Naive thymus-derived CD8-positive, alpha-beta T cell (primary cell): ENCODE measurements at regions not wholly inside any gene's neighbourhood (a gene's known extent, or its start where the extent isn't known, plus 50 kb on each side); places are given as distances from the start of the nearest gene placed in this dataset.
"Not testable (repeated sequence)": the region's sequence is repeated elsewhere in the genome, so short reads cannot be mapped to it uniquely, and the experiment has no call there.

Source experiments
- ATAC-seq, 2 donors: fragments of 150-1000 bp; cut with Tn5 transposase in 1 of 2; sonication (Bioruptor Pico), chemical (Tn5 transposase) in 1 of 2; 1 replicate in 1 of 2; 2 replicates in 1 of 2; pipeline ENCODE4 v1.10.0; 2021; ENCODE audit warnings: mild to moderate bottlenecking in 2 of 2, moderate library complexity in 2 of 2
- POLR2A ChIA-PET: fragments of 350-600 bp; sonication (Branson Sonifier 250); formaldehyde crosslinking; loops from one replicate; lab custom pipeline; 2021; ENCODE audit warnings: antibody characterized with exemption; lab: Charles Lee
- DNase-seq, 10 donors: peaks; one replicate each; pipeline versions ENCODE4 v3.0.0 to v3.0.0-alpha.2; 2020 to 2022
- H3K27ac Mint-ChIP-seq, 10 donors: one replicate each; pipeline ENCODE4 v1.8.0; 2020 to 2022; ENCODE audit warnings: mild to moderate bottlenecking in 10 of 10, mixed read lengths in 10 of 10, moderate library complexity in 4 of 10, inconsistent platforms in 1 of 10
- H3K27me3 Mint-ChIP-seq, 5 donors: one replicate each; pipeline ENCODE4 v1.8.0; 2021 to 2022; ENCODE audit warnings: mixed read lengths in 5 of 5
- H3K36me3 Mint-ChIP-seq, 3 donors: one replicate each; pipeline ENCODE4 v1.8.0; 2020 to 2022; ENCODE audit warnings: mixed read lengths in 3 of 3, mild to moderate bottlenecking in 2 of 3, inconsistent platforms in 1 of 3
- H3K4me1 Mint-ChIP-seq, 4 donors: one replicate each; pipeline ENCODE4 v1.8.0; 2021 to 2022; ENCODE audit warnings: mixed read lengths in 4 of 4
- H3K4me3 Mint-ChIP-seq, 10 donors: one replicate each; pipeline ENCODE4 v1.8.0; 2020 to 2022; ENCODE audit warnings: mild to moderate bottlenecking in 10 of 10, mixed read lengths in 10 of 10, moderate library complexity in 6 of 10, inconsistent platforms in 1 of 10
- H3K9me3 Mint-ChIP-seq, 9 donors: one replicate each; pipeline ENCODE4 v1.8.0; 2020 to 2022; ENCODE audit warnings: mixed read lengths in 9 of 9, mild to moderate bottlenecking in 3 of 9, inconsistent platforms in 1 of 9, moderate library complexity in 1 of 9

- POLR2A ChIA-PET, ATAC-seq, DNase-seq, H3K36me3 Mint-ChIP-seq, H3K27me3 Mint-ChIP-seq, H3K4me3 Mint-ChIP-seq, H3K27ac Mint-ChIP-seq, H3K9me3 Mint-ChIP-seq: not testable (repeated sequence)
- peaks cover 2 to 13% (median 6%) of the 10 kb centered on the region in 4 donors for H3K4me1 Mint-ChIP-seq
Measured at GRCh38 chr7:94157659-94158306, 153.6 kb upstream of the BET1 start.

GRCh38 chr7:94160719-94161435, 156.7 kb upstream of the BET1 start:
- no peaks in the 10 kb centered on the region for H3K27me3 Mint-ChIP-seq
- no peaks in the 10 kb centered on the region for H3K36me3 Mint-ChIP-seq
- H3K27ac Mint-ChIP-seq, result peak overlapping the region in 3 of 10 donors; percentile 0 to 60 (median 25)
- peak overlapping the region in 5 of 10 donors; percentile 26 to 66 (median 40) for H3K4me3 Mint-ChIP-seq
- DNase-seq (no peak), ATAC-seq (no peak)
- POLR2A ChIA-PET, result no interaction called here
- peaks cover 0 to 10% (median 1%) of the 10 kb centered on the region in 9 donors for H3K9me3 Mint-ChIP-seq
- peaks cover 2 to 13% (median 6%) of the 10 kb centered on the region in 4 donors for H3K4me1 Mint-ChIP-seq

- ATAC-seq (no peak), DNase-seq (no peak)
- POLR2A ChIA-PET, result no interaction called here
- H3K9me3 Mint-ChIP-seq, result peaks cover 0 to 13% (median 1%) of the 10 kb centered on the region in 9 donors
- peaks cover 2 to 13% (median 6%) of the 10 kb centered on the region in 4 donors for H3K4me1 Mint-ChIP-seq
- peak overlapping the region in 1 of 10 donors; percentile 60 for H3K27ac Mint-ChIP-seq
- peak overlapping the region in 1 of 10 donors; percentile 66 for H3K4me3 Mint-ChIP-seq
- H3K27me3 Mint-ChIP-seq, result no peaks in the 10 kb centered on the region
- H3K36me3 Mint-ChIP-seq, result no peaks in the 10 kb centered on the region
Measured at GRCh38 chr7:94161476-94161875, 157.3 kb upstream of the BET1 start.

GRCh38 chr7:94169682-94170081, 165.5 kb upstream of the BET1 start:
- Mint-ChIP-seq H3K36me3 (no peaks in the 10 kb centered on the region), H3K27ac (no peak overlapping the region), H3K9me3 (peaks cover 0 to 13% (median 1%) of the 10 kb centered on the region in 9 donors), H3K27me3 (peaks cover 0 to 4% (median 0%) of the 10 kb centered on the region in 5 donors), H3K4me1 (peaks cover 0 to 2% (median 1%) of the 10 kb centered on the region in 4 donors), H3K4me3 (no peak overlapping the region)
- POLR2A ChIA-PET, result no interaction called here
- no peak for ATAC-seq
- no peak for DNase-seq

GRCh38 chr7:94170836-94171235, 166.7 kb upstream of the BET1 start:
- H3K9me3 Mint-ChIP-seq, result peaks cover 0 to 4% (median 0%) of the 10 kb centered on the region in 9 donors
- H3K4me1 Mint-ChIP-seq, result peaks cover 0 to 2% (median 1%) of the 10 kb centered on the region in 4 donors
- no peaks in the 10 kb centered on the region for H3K36me3 Mint-ChIP-seq
- H3K4me3 Mint-ChIP-seq, result no peak overlapping the region
- POLR2A ChIA-PET, result no interaction called here
- DNase-seq (no peak), ATAC-seq (no peak)
- H3K27me3 Mint-ChIP-seq, result peaks cover 0 to 4% (median 0%) of the 10 kb centered on the region in 5 donors
- H3K27ac Mint-ChIP-seq, result no peak overlapping the region

GRCh38 chr7:94173436-94173835, 169.3 kb upstream of the BET1 start:
- Mint-ChIP-seq H3K36me3 (no peaks in the 10 kb centered on the region), H3K4me3 (no peak overlapping the region), H3K9me3 (peaks cover 0 to 3% (median 0%) of the 10 kb centered on the region in 9 donors), H3K4me1 (peaks cover 0 to 2% (median 1%) of the 10 kb centered on the region in 4 donors), H3K27me3 (peaks cover 0 to 15% (median 1%) of the 10 kb centered on the region in 5 donors), H3K27ac (no peak overlapping the region)
- POLR2A ChIA-PET, result no interaction called here
- no peak for DNase-seq
- ATAC-seq, result no peak

- peaks cover 0 to 19% (median 2%) of the 10 kb centered on the region in 5 donors for H3K27me3 Mint-ChIP-seq
- H3K36me3 Mint-ChIP-seq, result no peaks in the 10 kb centered on the region
- no peak overlapping the region for H3K4me3 Mint-ChIP-seq
- H3K4me1 Mint-ChIP-seq, result peaks cover 0 to 2% (median 1%) of the 10 kb centered on the region in 4 donors
- DNase-seq (no peak), ATAC-seq (no peak)
- POLR2A ChIA-PET, result no interaction called here
- no peak overlapping the region for H3K27ac Mint-ChIP-seq
- H3K9me3 Mint-ChIP-seq, result peaks cover 0 to 3% (median 0%) of the 10 kb centered on the region in 9 donors
Measured at GRCh38 chr7:94174375-94174774, 170.2 kb upstream of the BET1 start.

- ATAC-seq, result no peak
- no peaks in the 10 kb centered on the region for H3K36me3 Mint-ChIP-seq
- DNase-seq, result no peak
- no peak overlapping the region for H3K27ac Mint-ChIP-seq
- H3K27me3 Mint-ChIP-seq, result peaks cover 0 to 19% (median 2%) of the 10 kb centered on the region in 5 donors
- peaks cover 0 to 2% (median 1%) of the 10 kb centered on the region in 4 donors for H3K4me1 Mint-ChIP-seq
- no peak overlapping the region for H3K4me3 Mint-ChIP-seq
- H3K9me3 Mint-ChIP-seq, result peaks cover 0 to 3% (median 0%) of the 10 kb centered on the region in 9 donors
- POLR2A ChIA-PET, result no interaction called here
Measured at GRCh38 chr7:94174956-94175355, 170.8 kb upstream of the BET1 start.

- Mint-ChIP-seq H3K4me1 (no peaks in the 10 kb centered on the region), H3K36me3 (no peaks in the 10 kb centered on the region), H3K4me3 (no peak overlapping the region), H3K9me3 (peaks cover 0 to 3% (median 0%) of the 10 kb centered on the region in 9 donors), H3K27ac (no peak overlapping the region), H3K27me3 (peaks cover 0 to 15% (median 2%) of the 10 kb centered on the region in 5 donors)
- ATAC-seq (no peak), DNase-seq (no peak)
- POLR2A ChIA-PET, result no interaction called here
Measured at GRCh38 chr7:94176694-94177200, 172.6 kb upstream of the BET1 start.

GRCh38 chr7:94177441-94177840, 173.3 kb upstream of the BET1 start:
- Mint-ChIP-seq H3K27ac (no peak overlapping the region), H3K27me3 (peaks cover 0 to 15% (median 2%) of the 10 kb centered on the region in 5 donors), H3K9me3 (peaks cover 0 to 3% (median 0%) of the 10 kb centered on the region in 9 donors), H3K4me1 (no peaks in the 10 kb centered on the region), H3K4me3 (no peak overlapping the region), H3K36me3 (no peaks in the 10 kb centered on the region)
- POLR2A ChIA-PET, result no interaction called here
- ATAC-seq (no peak), DNase-seq (no peak)

- POLR2A ChIA-PET, result no interaction called here
- no peak overlapping the region for H3K27ac Mint-ChIP-seq
- no peaks in the 10 kb centered on the region for H3K4me1 Mint-ChIP-seq
- peaks cover 0 to 15% (median 2%) of the 10 kb centered on the region in 5 donors for H3K27me3 Mint-ChIP-seq
- no peak for ATAC-seq
- no peaks in the 10 kb centered on the region for H3K36me3 Mint-ChIP-seq
- DNase-seq, result no peak
- no peak overlapping the region for H3K4me3 Mint-ChIP-seq
- H3K9me3 Mint-ChIP-seq, result peaks cover 0 to 3% (median 0%) of the 10 kb centered on the region in 9 donors
Measured at GRCh38 chr7:94178230-94178629, 174.1 kb upstream of the BET1 start.

GRCh38 chr7:94179466-94179865, 175.3 kb upstream of the BET1 start:
- Mint-ChIP-seq H3K27ac (no peak overlapping the region), H3K4me1 (no peaks in the 10 kb centered on the region)

GRCh38 chr7:94182066-94182465, 177.9 kb upstream of the BET1 start:
- no peak for ATAC-seq
- Mint-ChIP-seq H3K4me3 (no peak overlapping the region), H3K4me1 (no peaks in the 10 kb centered on the region), H3K27me3 (peaks cover 0 to 13% (median 2%) of the 10 kb centered on the region in 5 donors), H3K36me3 (no peaks in the 10 kb centered on the region), H3K9me3 (peaks cover 0 to 3% (median 0%) of the 10 kb centered on the region in 9 donors), H3K27ac (no peak overlapping the region)
- POLR2A ChIA-PET, result no interaction called here
- DNase-seq, result no peak

More at GRCh38 chr7:94179466-94179865, 175.3 kb upstream of the BET1 start:
- POLR2A ChIA-PET, result no interaction called here
- DNase-seq (no peak), ATAC-seq (no peak)
- Mint-ChIP-seq H3K36me3 (no peaks in the 10 kb centered on the region), H3K4me3 (no peak overlapping the region), H3K27me3 (peaks cover 0 to 15% (median 2%) of the 10 kb centered on the region in 5 donors), H3K9me3 (peaks cover 0 to 3% (median 0%) of the 10 kb centered on the region in 9 donors)
